ENCODE measurements at regions not wholly inside any gene's neighbourhood (a gene's known extent, or its start where the extent isn't known, plus 50 kb on each side); places are given as distances from the start of the nearest gene placed in this dataset.

- TF ChIP-seq, protein P1, sequence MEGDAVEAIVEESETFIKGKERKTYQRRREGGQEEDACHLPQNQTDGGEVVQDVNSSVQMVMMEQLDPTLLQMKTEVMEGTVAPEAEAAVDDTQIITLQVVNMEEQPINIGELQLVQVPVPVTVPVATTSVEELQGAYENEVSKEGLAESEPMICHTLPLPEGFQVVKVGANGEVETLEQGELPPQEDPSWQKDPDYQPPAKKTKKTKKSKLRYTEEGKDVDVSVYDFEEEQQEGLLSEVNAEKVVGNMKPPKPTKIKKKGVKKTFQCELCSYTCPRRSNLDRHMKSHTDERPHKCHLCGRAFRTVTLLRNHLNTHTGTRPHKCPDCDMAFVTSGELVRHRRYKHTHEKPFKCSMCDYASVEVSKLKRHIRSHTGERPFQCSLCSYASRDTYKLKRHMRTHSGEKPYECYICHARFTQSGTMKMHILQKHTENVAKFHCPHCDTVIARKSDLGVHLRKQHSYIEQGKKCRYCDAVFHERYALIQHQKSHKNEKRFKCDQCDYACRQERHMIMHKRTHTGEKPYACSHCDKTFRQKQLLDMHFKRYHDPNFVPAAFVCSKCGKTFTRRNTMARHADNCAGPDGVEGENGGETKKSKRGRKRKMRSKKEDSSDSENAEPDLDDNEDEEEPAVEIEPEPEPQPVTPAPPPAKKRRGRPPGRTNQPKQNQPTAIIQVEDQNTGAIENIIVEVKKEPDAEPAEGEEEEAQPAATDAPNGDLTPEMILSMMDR (IDR thresholded peaks at IDR 0.05 in 4 of 5, conservative IDR thresholded peaks at IDR 0.05 in 1 of 5): no peak
- TF ChIP-seq POLR2A (IDR thresholded peaks at IDR 0.05): no peak
These were observed 420.4 kb upstream of the WWC1 start for GRCh38 chr5:167871091-167871490.

All from gastrocnemius medialis (tissue), 4 donors.